VCaP (cell line): ENCODE measurements at regions not wholly inside any gene's neighbourhood (a gene's known extent, or its start where the extent isn't known, plus 50 kb on each side); places are given as distances from the start of the nearest gene placed in this dataset.

ENCODE experiments used
- H3K27ac ChIP-seq: fragments of 450-650 bp; 2 replicates; pipeline ENCODE4 v1.5.1; 2017
- CTCF ChIP-seq: fragments of 450-650 bp; conservative IDR thresholded peaks from 2 replicates; pipeline ENCODE4 v1.5.1; 2017; ENCODE audit warnings: mild to moderate bottlenecking, moderate library complexity

- H3K27ac ChIP-seq, result no peak overlapping the region
- TF ChIP-seq CTCF, result no peak
Measured at GRCh38 chr12:67735868-67736267, 87.3 kb downstream of the DYRK2 start.

GRCh38 chr12:67740711-67741110, 92.2 kb downstream of the DYRK2 start:
- TF ChIP-seq CTCF, result no peak
- H3K27ac ChIP-seq, result no peak overlapping the region

GRCh38 chr12:67741270-67741669, 92.7 kb downstream of the DYRK2 start:
- no peak for TF ChIP-seq CTCF
- no peak overlapping the region for H3K27ac ChIP-seq

- no peak for TF ChIP-seq CTCF
- no peak overlapping the region for H3K27ac ChIP-seq
Measured at GRCh38 chr12:67742461-67742860, 93.9 kb downstream of the DYRK2 start.

- no peak for TF ChIP-seq CTCF
- no peak overlapping the region for H3K27ac ChIP-seq
Measured at GRCh38 chr12:67747869-67748742, 99.6 kb downstream of the DYRK2 start.

GRCh38 chr12:67748743-67749040, 100.1 kb downstream of the DYRK2 start:
- no peak for TF ChIP-seq CTCF
- no peak overlapping the region for H3K27ac ChIP-seq

GRCh38 chr12:67750513-67751183, 102.1 kb downstream of the DYRK2 start:
- no peak overlapping the region for H3K27ac ChIP-seq
- no peak for TF ChIP-seq CTCF
